Endodermal cell (in vitro differentiated cells): ENCODE measurements at regions not wholly inside any gene's neighbourhood (a gene's known extent, or its start where the extent isn't known, plus 50 kb on each side); places are given as distances from the start of the nearest gene placed in this dataset.

ENCODE experiments used
- DNase-seq: peaks from one replicate; pipeline ENCODE4 v3.0.0-alpha.2; 2017
- H3K27ac ChIP-seq: 2 replicates; pipeline ENCODE4 v1.5.1; 2013; ENCODE audit warnings: mild to moderate bottlenecking, low read depth, low read length, moderate library complexity
- H3K27me3 ChIP-seq: 2 replicates; pipeline ENCODE4 v1.6.1; 2013; ENCODE audit warnings: mild to moderate bottlenecking, low read length, moderate library complexity; ENCODE audit not compliant: insufficient read depth, control insufficient read depth, poor library complexity, severe bottlenecking
- H3K36me3 ChIP-seq: 2 replicates; pipeline ENCODE4 v1.7.0; 2013; ENCODE audit warnings: mild to moderate bottlenecking, low read length, moderate library complexity; ENCODE audit not compliant: control insufficient read depth, insufficient read depth
- H3K4me1 ChIP-seq: one replicate; pipeline ENCODE4 v1.7.0; 2013; ENCODE audit warnings: low read length; ENCODE audit not compliant: control insufficient read depth, insufficient read depth
- H3K4me3 ChIP-seq: 2 replicates; pipeline ENCODE4 v1.5.1; 2013; ENCODE audit warnings: mild to moderate bottlenecking, low read length, moderate library complexity
- H3K9ac ChIP-seq: 2 replicates; pipeline ENCODE4 v1.6.1; 2013; ENCODE audit warnings: mild to moderate bottlenecking, low read length, moderate library complexity; ENCODE audit not compliant: poor library complexity, severe bottlenecking; ENCODE audit errors: extremely low read depth
- H3K9me3 ChIP-seq: 2 replicates; pipeline ENCODE4 v1.6.1; 2013; ENCODE audit warnings: mild to moderate bottlenecking, low read length, moderate library complexity; ENCODE audit not compliant: control insufficient read depth
- H3K27ac Mint-ChIP-seq: 2 replicates; pipeline ENCODE4 v1.8.0; 2020; ENCODE audit warnings: mixed read lengths
- H3K27me3 Mint-ChIP-seq: 2 replicates; pipeline ENCODE4 v1.8.0; 2021; ENCODE audit warnings: mild to moderate bottlenecking, mixed read lengths; ENCODE audit not compliant: insufficient read depth
- H3K36me3 Mint-ChIP-seq: 2 replicates; pipeline ENCODE4 v1.8.0; 2020; ENCODE audit warnings: low read depth, mixed read lengths
- H3K4me1 Mint-ChIP-seq: 2 replicates; pipeline ENCODE4 v1.8.0; 2020; ENCODE audit warnings: mixed read lengths
- H3K4me3 Mint-ChIP-seq: 2 replicates; pipeline ENCODE4 v1.8.0; 2020; ENCODE audit warnings: mild to moderate bottlenecking, moderate library complexity, mixed read lengths
- H3K9me3 Mint-ChIP-seq: 2 replicates; pipeline ENCODE4 v1.8.0; 2020; ENCODE audit warnings: mild to moderate bottlenecking, mixed read lengths
- WGBS, 2 experiments: methylation state at CpG; one replicate each; pipeline versions ENCODE4 v1.1.5 to v1.1.7; 2013; ENCODE audit warnings: missing lambda C conversion rate in 2 of 2, mixed read lengths in 1 of 2; ENCODE audit not compliant: insufficient coverage in 1 of 2, insufficient read length in 1 of 2; 5-methylcytosine and 5-hydroxymethylcytosine counted together
- TF ChIP-seq, protein P1 (sequence below): fragments of 200-600 bp; sonication (generic); conservative IDR thresholded peaks from 2 replicates; pipeline ENCODE4 v1.5.0; 2021; ENCODE audit warnings: antibody characterized with exemption, mild to moderate bottlenecking

DNA sequence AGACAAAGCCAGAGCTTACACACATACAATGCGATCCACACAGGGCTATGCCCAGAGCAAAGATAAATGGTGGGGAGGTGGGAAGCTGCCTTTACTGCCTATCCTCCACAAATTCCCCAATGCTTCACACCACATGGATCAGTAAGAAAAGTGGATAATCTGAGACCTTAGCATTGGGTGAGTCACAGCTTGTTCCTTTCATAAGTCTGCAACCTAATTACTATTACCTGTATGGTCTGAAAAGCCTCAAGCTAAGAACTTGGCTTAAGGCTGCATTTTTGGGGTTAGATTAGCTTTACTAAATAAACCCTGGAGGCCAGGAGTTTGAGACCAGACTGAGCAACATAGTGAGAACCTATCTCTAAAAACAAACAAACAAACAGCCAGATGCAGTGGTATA lies 66.0 kb upstream of the BTBD3 start:
- Mint-ChIP-seq H3K4me1 (peaks cover 10% of the 10 kb centered on the region), H3K4me3 (no peak overlapping the region), H3K36me3 (no peaks in the 10 kb centered on the region), H3K9me3 (no peaks in the 10 kb centered on the region), H3K27me3 (no peaks in the 10 kb centered on the region), H3K27ac (no peak overlapping the region)
- DNase-seq: no peak
- TF ChIP-seq, protein P1, sequence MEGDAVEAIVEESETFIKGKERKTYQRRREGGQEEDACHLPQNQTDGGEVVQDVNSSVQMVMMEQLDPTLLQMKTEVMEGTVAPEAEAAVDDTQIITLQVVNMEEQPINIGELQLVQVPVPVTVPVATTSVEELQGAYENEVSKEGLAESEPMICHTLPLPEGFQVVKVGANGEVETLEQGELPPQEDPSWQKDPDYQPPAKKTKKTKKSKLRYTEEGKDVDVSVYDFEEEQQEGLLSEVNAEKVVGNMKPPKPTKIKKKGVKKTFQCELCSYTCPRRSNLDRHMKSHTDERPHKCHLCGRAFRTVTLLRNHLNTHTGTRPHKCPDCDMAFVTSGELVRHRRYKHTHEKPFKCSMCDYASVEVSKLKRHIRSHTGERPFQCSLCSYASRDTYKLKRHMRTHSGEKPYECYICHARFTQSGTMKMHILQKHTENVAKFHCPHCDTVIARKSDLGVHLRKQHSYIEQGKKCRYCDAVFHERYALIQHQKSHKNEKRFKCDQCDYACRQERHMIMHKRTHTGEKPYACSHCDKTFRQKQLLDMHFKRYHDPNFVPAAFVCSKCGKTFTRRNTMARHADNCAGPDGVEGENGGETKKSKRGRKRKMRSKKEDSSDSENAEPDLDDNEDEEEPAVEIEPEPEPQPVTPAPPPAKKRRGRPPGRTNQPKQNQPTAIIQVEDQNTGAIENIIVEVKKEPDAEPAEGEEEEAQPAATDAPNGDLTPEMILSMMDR: no peak
- H3K9ac ChIP-seq: no peak overlapping the region
- H3K27me3 ChIP-seq: no peaks in the 10 kb centered on the region
- no peaks in the 10 kb centered on the region for H3K4me1 ChIP-seq
- 80% methylated on average over 1 of the region's 1 CpG; no CpG with 5 or more reads in 1 of the 2 experiments for WGBS, 2 experiments
- no peaks in the 10 kb centered on the region for H3K9me3 ChIP-seq
- H3K36me3 ChIP-seq: no peaks in the 10 kb centered on the region
- H3K27ac ChIP-seq: no peak overlapping the region
- H3K4me3 ChIP-seq: no peak overlapping the region

DNA sequence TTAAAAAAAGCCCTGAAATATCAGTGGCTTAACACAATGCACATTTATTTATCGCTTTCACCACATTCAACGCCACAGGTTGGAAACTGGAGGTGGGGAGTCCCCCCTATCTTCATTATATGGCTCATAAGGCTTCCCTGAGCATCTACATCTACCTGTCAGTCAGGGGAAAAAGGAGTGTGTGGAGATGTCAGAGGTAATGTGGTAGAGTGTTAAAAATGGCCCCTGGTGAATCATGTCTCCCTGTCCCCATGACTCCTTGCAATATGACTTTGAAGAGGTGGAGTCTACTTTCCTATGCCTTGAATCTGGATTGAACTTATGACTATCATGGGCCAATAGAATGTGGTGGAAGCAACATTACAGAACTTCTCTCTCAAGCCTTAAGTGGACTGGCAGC lies 65.5 kb upstream of the BTBD3 start:
- H3K4me3 Mint-ChIP-seq: no peak overlapping the region
- no peak overlapping the region for H3K27ac ChIP-seq
- 100% methylated on average over 2 of the region's 2 CpGs; no CpG with 5 or more reads in 1 of the 2 experiments for WGBS, 2 experiments
- H3K9ac ChIP-seq: no peak overlapping the region
- no peaks in the 10 kb centered on the region for H3K27me3 Mint-ChIP-seq
- peaks cover 10% of the 10 kb centered on the region for H3K4me1 Mint-ChIP-seq
- H3K4me1 ChIP-seq: no peaks in the 10 kb centered on the region
- TF ChIP-seq, protein P1: no peak
- H3K9me3 ChIP-seq: no peaks in the 10 kb centered on the region
- no peaks in the 10 kb centered on the region for H3K9me3 Mint-ChIP-seq
- no peak for DNase-seq
- no peak overlapping the region for H3K27ac Mint-ChIP-seq
- no peaks in the 10 kb centered on the region for H3K27me3 ChIP-seq
- no peaks in the 10 kb centered on the region for H3K36me3 Mint-ChIP-seq
- H3K36me3 ChIP-seq: no peaks in the 10 kb centered on the region
- H3K4me3 ChIP-seq: no peak overlapping the region

DNA sequence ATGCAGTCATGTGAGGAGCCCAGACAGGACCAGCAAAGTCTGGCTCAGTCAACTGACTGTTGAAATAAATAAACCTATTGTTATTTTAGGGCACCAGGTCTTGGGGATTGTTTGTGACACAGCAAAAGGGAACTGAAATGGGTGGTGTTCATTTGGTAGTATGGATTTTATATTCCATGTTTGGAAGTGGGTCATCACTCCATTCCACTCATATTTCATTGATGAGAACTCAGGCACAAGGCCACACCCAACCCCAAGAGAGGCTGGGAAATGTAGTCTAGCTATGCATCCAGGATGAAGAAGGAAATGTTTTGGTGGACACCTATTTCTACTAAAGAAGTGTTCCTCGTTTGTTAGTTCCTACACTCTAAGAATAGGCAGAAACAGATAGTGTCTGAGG lies 64.9 kb upstream of the BTBD3 start:
- no peaks in the 10 kb centered on the region for H3K27me3 ChIP-seq
- H3K27me3 Mint-ChIP-seq: no peaks in the 10 kb centered on the region
- H3K4me1 ChIP-seq: no peaks in the 10 kb centered on the region
- no peaks in the 10 kb centered on the region for H3K36me3 Mint-ChIP-seq
- H3K27ac ChIP-seq: no peak overlapping the region
- no peaks in the 10 kb centered on the region for H3K9me3 ChIP-seq
- no peaks in the 10 kb centered on the region for H3K9me3 Mint-ChIP-seq
- peaks cover 10% of the 10 kb centered on the region for H3K4me1 Mint-ChIP-seq
- H3K36me3 ChIP-seq: no peaks in the 10 kb centered on the region
- no peak overlapping the region for H3K4me3 ChIP-seq
- WGBS, 2 experiments: 86% methylated on average over 1 of the region's 1 CpG; no CpG with 5 or more reads in 1 of the 2 experiments
- no peak overlapping the region for H3K4me3 Mint-ChIP-seq
- TF ChIP-seq, protein P1: no peak
- DNase-seq: no peak
- H3K9ac ChIP-seq: no peak overlapping the region
- no peak overlapping the region for H3K27ac Mint-ChIP-seq
